ENCODE measurements at regions not wholly inside any gene's neighbourhood (a gene's known extent, or its start where the extent isn't known, plus 50 kb on each side); places are given as distances from the start of the nearest gene placed in this dataset.

DNA sequence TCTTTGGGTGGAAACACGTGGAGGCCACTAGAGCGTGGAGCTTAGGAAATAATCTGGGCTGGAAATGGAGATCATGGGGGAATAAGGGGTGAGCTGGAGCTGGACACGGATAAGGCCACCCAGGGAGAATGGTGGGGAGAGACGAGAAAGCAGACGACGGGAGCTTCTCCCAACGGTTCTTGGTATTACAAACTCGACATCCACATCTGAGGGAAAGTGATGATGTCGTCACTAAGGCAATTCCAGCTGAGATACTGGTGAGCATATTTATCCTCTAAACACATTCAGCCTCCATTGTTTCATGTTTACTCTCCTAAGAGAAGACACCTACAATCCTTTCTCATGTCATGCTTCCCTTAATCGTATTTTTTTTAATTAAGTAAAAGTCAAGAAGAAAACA, 50.2 kb upstream of the SNX9 start:
- DNase-seq (ENCODE audit: low spot score): no peak

All from HuH-7 (cell line).